H1 (cell line): ENCODE measurements at regions not wholly inside any gene's neighbourhood (a gene's known extent, or its start where the extent isn't known, plus 50 kb on each side); places are given as distances from the start of the nearest gene placed in this dataset.

Experiments used
- CTCF ChIA-PET: fragments of 300-600 bp; sonication (Branson Sonifier 250); formaldehyde crosslinking; loops from one replicate; lab custom pipeline; 2021; ENCODE audit not compliant: partially characterized antibody; lab: Charles Lee
- POLR2A ChIA-PET: fragments of 300-600 bp; sonication (Branson Sonifier 250); formaldehyde crosslinking; loops from one replicate; lab custom pipeline; 2021; ENCODE audit warnings: inconsistent platforms; ENCODE audit not compliant: partially characterized antibody; lab: Charles Lee
- DNase-seq, 2 experiments: peaks; one replicate each; pipeline versions ENCODE4 v3.0.0 to v3.0.0-alpha.2; 2010 to 2022; ENCODE audit warnings: low spot score in 2 of 2, low read depth in 1 of 2, mixed read lengths in 1 of 2
- FAIRE-seq: peaks from 2 replicates; lab custom pipeline; 2011; peaks lifted over from hg19 to GRCh38; lab: Jason Lieb, UNC
- H2AFZ ChIP-seq: 2 replicates; pipeline ENCODE4 v1.8.1; 2012; ENCODE audit warnings: low read length, inconsistent platforms
- H2AK5ac ChIP-seq: 2 replicates; pipeline ENCODE4 v1.6.1; 2013; ENCODE audit warnings: low read depth, low read length
- H2BK120ac ChIP-seq: replicated peaks from 2 replicates; pipeline ENCODE3; 2013; ENCODE audit warnings: low read depth, low read length, inconsistent platforms
- H2BK12ac ChIP-seq: 2 replicates; pipeline ENCODE4 v1.6.1; 2013; ENCODE audit warnings: low read depth, low read length
- H2BK15ac ChIP-seq: 2 replicates; pipeline ENCODE4 v1.6.1; 2013; ENCODE audit warnings: low read length
- H2BK20ac ChIP-seq: 2 replicates; pipeline ENCODE4 v1.6.1; 2013; ENCODE audit warnings: low read length
- H2BK5ac ChIP-seq: 2 replicates; pipeline ENCODE4 v1.6.1; 2013; ENCODE audit warnings: low read depth, low read length
- H3K14ac ChIP-seq: 2 replicates; pipeline ENCODE4 v1.6.1; 2013; ENCODE audit warnings: inconsistent platforms; ENCODE audit not compliant: insufficient read length
- H3K18ac ChIP-seq: 2 replicates; pipeline ENCODE4 v1.6.1; 2013; ENCODE audit warnings: low read length; ENCODE audit errors: extremely low read depth
- H3K23ac ChIP-seq: 2 replicates; pipeline ENCODE4 v1.6.1; 2013; ENCODE audit warnings: inconsistent platforms; ENCODE audit not compliant: insufficient read length
- H3K23me2 ChIP-seq: 2 replicates; pipeline ENCODE4 v1.6.1; 2013; ENCODE audit warnings: low read depth, low read length
- H3K27ac ChIP-seq: 2 replicates; pipeline ENCODE4 v1.6.1; 2011; ENCODE audit warnings: low read depth, low read length, inconsistent platforms
- H3K27me3 ChIP-seq, 4 experiments: replicated peaks in 1 of 4; 1 replicate in 1 of 4; 2 replicates in 3 of 4; pipeline versions ENCODE4 v1.6.1 to v1.8.1; 2011 to 2013; ENCODE audit warnings: low read length in 3 of 4, mild to moderate bottlenecking in 3 of 4, inconsistent platforms in 2 of 4, mixed read lengths in 2 of 4, moderate library complexity in 1 of 4; ENCODE audit not compliant: control insufficient read depth in 3 of 4, insufficient read depth in 3 of 4; ENCODE audit errors: extremely low read depth in 1 of 4
- H3K36me3 ChIP-seq, 4 experiments: 2 replicates each; pipeline versions ENCODE4 v1.6.1 to v1.8.1; 2011 to 2013; ENCODE audit warnings: mild to moderate bottlenecking in 4 of 4, low read length in 3 of 4, moderate library complexity in 2 of 4, control low read depth in 1 of 4, inconsistent platforms in 1 of 4; ENCODE audit not compliant: insufficient read depth in 4 of 4, control insufficient read depth in 2 of 4
- H3K4ac ChIP-seq: replicated peaks from 2 replicates; pipeline ENCODE3; 2013; ENCODE audit warnings: low read length, low read depth, mixed read lengths, inconsistent platforms; ENCODE audit not compliant: insufficient read length
- H3K4me1 ChIP-seq, 4 experiments: replicated peaks in 1 of 4; 1 replicate in 1 of 4; 2 replicates in 3 of 4; pipeline versions ENCODE4 v1.6.1 to v1.8.1; 2011 to 2013; ENCODE audit warnings: low read length in 3 of 4, inconsistent platforms in 2 of 4, mixed read lengths in 1 of 4; ENCODE audit not compliant: insufficient read depth in 4 of 4, control insufficient read depth in 3 of 4
- H3K4me2 ChIP-seq, 2 experiments: 2 replicates each; pipeline versions ENCODE4 v1.6.1 to v1.8.1; 2011 to 2013; ENCODE audit warnings: low read depth in 2 of 2, low read length in 2 of 2, control low read depth in 1 of 2, inconsistent platforms in 1 of 2, mild to moderate bottlenecking in 1 of 2; ENCODE audit not compliant: insufficient read depth in 1 of 2
- H3K4me3 ChIP-seq, 4 experiments: fragments of 200-600, 300-600 bp in 1 of 4; sonication (generic), shearing (Covaris generic), sonication (Bioruptor Twin) in 1 of 4; 2 replicates each; pipeline versions ENCODE4 v1.5.1 to v1.8.1; 2011 to 2016; ENCODE audit warnings: low read length in 4 of 4, low read depth in 3 of 4, control low read depth in 2 of 4, inconsistent platforms in 2 of 4, mild to moderate bottlenecking in 2 of 4, mixed read lengths in 1 of 4, moderate library complexity in 1 of 4; ENCODE audit not compliant: insufficient read depth in 2 of 4; ENCODE audit errors: extremely low read depth in 1 of 4
- H3K56ac ChIP-seq: replicated peaks from 2 replicates; pipeline ENCODE3; 2013; ENCODE audit warnings: low read depth, mild to moderate bottlenecking, mixed read lengths, low read length, inconsistent platforms; ENCODE audit not compliant: insufficient read length
- H3K79me1 ChIP-seq: 2 replicates; pipeline ENCODE4 v1.6.1; 2013; ENCODE audit warnings: low read depth, low read length, control low read depth
- H3K79me2 ChIP-seq, 2 experiments: 2 replicates each; pipeline versions ENCODE4 v1.6.1 to v1.8.1; 2012 to 2013; ENCODE audit warnings: low read length in 2 of 2, mild to moderate bottlenecking in 2 of 2, inconsistent platforms in 1 of 2; ENCODE audit not compliant: insufficient read depth in 2 of 2, control insufficient read depth in 1 of 2
- H3K9ac ChIP-seq, 4 experiments: replicated peaks in 1 of 4; 1 replicate in 1 of 4; 2 replicates in 3 of 4; pipeline versions ENCODE4 v1.6.1 to v1.8.1; 2011 to 2013; ENCODE audit warnings: low read depth in 3 of 4, low read length in 3 of 4, control low read depth in 2 of 4, mild to moderate bottlenecking in 2 of 4, moderate library complexity in 2 of 4, inconsistent platforms in 1 of 4; ENCODE audit errors: extremely low read depth in 1 of 4
- H3K9me3 ChIP-seq, 2 experiments: 2 replicates each; pipeline versions ENCODE4 v1.6.1 to v1.8.1; 2012 to 2013; ENCODE audit warnings: mild to moderate bottlenecking in 2 of 2, moderate library complexity in 2 of 2, control low read depth in 1 of 2, inconsistent platforms in 1 of 2, low read depth in 1 of 2, low read length in 1 of 2, mixed read lengths in 1 of 2; ENCODE audit not compliant: insufficient read depth in 2 of 2
- H4K20me1 ChIP-seq, 2 experiments: replicated peaks in 1 of 2; 2 replicates each; pipeline versions ENCODE3 to v1.8.1; 2011 to 2013; ENCODE audit warnings: inconsistent platforms in 2 of 2, low read length in 2 of 2, mild to moderate bottlenecking in 1 of 2; ENCODE audit not compliant: insufficient read depth in 2 of 2, control insufficient read depth in 1 of 2
- H4K5ac ChIP-seq: 2 replicates; pipeline ENCODE4 v1.6.1; 2013; ENCODE audit warnings: low read length, low read depth, mixed read lengths, inconsistent platforms; ENCODE audit not compliant: insufficient read length
- H4K8ac ChIP-seq: 2 replicates; pipeline ENCODE4 v1.8.0; 2013; ENCODE audit warnings: mild to moderate bottlenecking, moderate library complexity, low read length, inconsistent platforms; ENCODE audit not compliant: insufficient read depth; ENCODE audit errors: extremely low read depth
- H4K91ac ChIP-seq: replicated peaks from 2 replicates; pipeline ENCODE3; 2013; ENCODE audit warnings: low read length, mixed read lengths, inconsistent platforms; ENCODE audit not compliant: insufficient read length
- ASH2L ChIP-seq: fragments of 200-600, 300-600 bp; sonication (generic); IDR thresholded peaks from one replicate; pipeline ENCODE4 v1.7.1; 2017; ENCODE audit warnings: low read length
- CBX5 ChIP-seq: fragments of 300-800, 300-1000 bp; sonication (generic); IDR thresholded peaks from 2 replicates; pipeline ENCODE4 v1.7.1; 2016; ENCODE audit warnings: antibody characterized with exemption, low read length, low read depth
- CEBPB ChIP-seq: IDR thresholded peaks from 2 replicates; pipeline ENCODE4 v1.6.1; 2012; ENCODE audit warnings: low read depth, low read length
- HDAC6 ChIP-seq: IDR thresholded peaks from one replicate; pipeline ENCODE4 v1.7.1; 2012; ENCODE audit warnings: low read depth, mild to moderate bottlenecking, inconsistent platforms, low read length, moderate library complexity
- NANOG ChIP-seq: IDR thresholded peaks from 2 replicates; pipeline ENCODE4 v1.6.1; 2011; ENCODE audit warnings: low read length, low read depth, mild to moderate bottlenecking, inconsistent platforms; ENCODE audit not compliant: insufficient read depth, poor library complexity, severe bottlenecking
- SP4 ChIP-seq: IDR thresholded peaks from 2 replicates; pipeline ENCODE4 v1.6.1; 2012; ENCODE audit warnings: low read length, inconsistent platforms
- WGBS, 2 experiments: shearing (Covaris generic) in 1 of 2; methylation state at CpG; one replicate each; pipeline versions ENCODE4 v1.1.6 to v1.1.7; 2013 to 2015; ENCODE audit warnings: low lambda C conversion rate in 2 of 2, mixed read lengths in 2 of 2, inconsistent platforms in 1 of 2, low coverage in 1 of 2, missing lambda C conversion rate in 1 of 2; ENCODE audit not compliant: insufficient replicate concordance in 2 of 2, insufficient coverage in 1 of 2, insufficient read length in 1 of 2; ENCODE audit errors: extremely low coverage in 1 of 2, missing lambda C conversion rate in 1 of 2; 5-methylcytosine and 5-hydroxymethylcytosine counted together
- TF ChIP-seq, protein P1 (sequence below): IDR thresholded peaks from 2 replicates; pipeline ENCODE4 v1.6.1; 2011; ENCODE audit warnings: low read depth, mild to moderate bottlenecking, low read length; ENCODE audit not compliant: insufficient read depth
- TF ChIP-seq, protein P2 (sequence below): IDR thresholded peaks from 2 replicates; pipeline ENCODE4 v1.6.1; 2012; ENCODE audit warnings: inconsistent platforms

DNA sequence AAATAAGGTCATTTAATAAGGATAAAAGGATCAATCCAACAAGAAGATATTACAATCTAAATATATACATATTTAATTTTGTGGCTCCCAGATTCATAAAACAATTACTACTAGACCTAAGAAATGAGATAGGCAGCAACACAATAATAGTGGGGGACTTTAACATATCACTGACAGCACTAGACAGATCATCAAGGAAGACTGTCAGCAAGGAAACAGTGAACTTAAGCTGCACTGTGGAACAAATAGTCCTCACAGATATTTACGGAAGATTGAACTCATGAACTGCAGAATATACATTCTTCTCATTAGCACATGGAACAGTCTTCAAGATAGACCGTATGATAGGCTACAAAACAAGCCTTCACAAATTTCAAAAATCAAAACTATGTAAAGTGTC is 56.1 kb upstream of the NAP1L2 start:
- FAIRE-seq (no peak), DNase-seq (no peak)
- no peaks in the 10 kb centered on the region for H3K36me3 ChIP-seq
- no peaks in the 10 kb centered on the region for H3K79me1 ChIP-seq
- H2BK5ac ChIP-seq: no peak overlapping the region
- no peak overlapping the region for H2BK15ac ChIP-seq
- H4K91ac ChIP-seq: no peak overlapping the region
- no peak overlapping the region for H4K8ac ChIP-seq
- no peak overlapping the region for H3K9ac ChIP-seq
- no peak overlapping the region for H2AFZ ChIP-seq
- no peak overlapping the region for H2BK12ac ChIP-seq
- H3K14ac ChIP-seq: no peak overlapping the region
- H3K23me2 ChIP-seq: no peaks in the 10 kb centered on the region
- no peak overlapping the region for H3K4me3 ChIP-seq
- no peak overlapping the region for H3K4me2 ChIP-seq
- H4K20me1 ChIP-seq: no peaks in the 10 kb centered on the region
- no peaks in the 10 kb centered on the region for H3K79me2 ChIP-seq
- no peak overlapping the region for H3K23ac ChIP-seq
- WGBS, 2 experiments: 80% methylated on average over 2 of the region's 2 CpGs; no CpG with 5 or more reads in 1 of the 2 experiments
- no peaks in the 10 kb centered on the region for H3K9me3 ChIP-seq
- H2BK20ac ChIP-seq: no peak overlapping the region
- H3K18ac ChIP-seq: no peak overlapping the region
- H4K5ac ChIP-seq: no peak overlapping the region
- H3K4me1 ChIP-seq: 0 out of 7 replicates have a peak, but pooled peaks cover 0 to 2% (median 0%) of the 10 kb centered on the region in 4 experiments
- H3K27me3 ChIP-seq: no peaks in the 10 kb centered on the region
- no peak overlapping the region for H3K56ac ChIP-seq
- H3K27ac ChIP-seq: no peak overlapping the region
- no peak overlapping the region for H2BK120ac ChIP-seq
- ChIA-PET CTCF (no interaction called here), POLR2A (no interaction called here)
- H3K4ac ChIP-seq: no peak overlapping the region
- H2AK5ac ChIP-seq: no peak overlapping the region
- TF ChIP-seq NANOG (no peak), SP4 (no peak), CBX5 (no peak), HDAC6 (no peak), ASH2L (no peak), CEBPB (no peak)
- TF ChIP-seq, protein P1, sequence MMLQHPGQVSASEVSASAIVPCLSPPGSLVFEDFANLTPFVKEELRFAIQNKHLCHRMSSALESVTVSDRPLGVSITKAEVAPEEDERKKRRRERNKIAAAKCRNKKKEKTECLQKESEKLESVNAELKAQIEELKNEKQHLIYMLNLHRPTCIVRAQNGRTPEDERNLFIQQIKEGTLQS: no peak
- TF ChIP-seq, protein P2, sequence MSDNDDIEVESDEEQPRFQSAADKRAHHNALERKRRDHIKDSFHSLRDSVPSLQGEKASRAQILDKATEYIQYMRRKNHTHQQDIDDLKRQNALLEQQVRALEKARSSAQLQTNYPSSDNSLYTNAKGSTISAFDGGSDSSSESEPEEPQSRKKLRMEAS: no peak
